GM21526 (cell line): ENCODE measurements at regions not wholly inside any gene's neighbourhood (a gene's known extent, or its start where the extent isn't known, plus 50 kb on each side); places are given as distances from the start of the nearest gene placed in this dataset.

Source experiments
- ATAC-seq: cut with Tn5 transposase; IDR thresholded peaks from one replicate; pipeline ENCODE4 v1.9.1; 2021; ENCODE audit warnings: moderate library complexity; ENCODE audit not compliant: unreplicated experiment, low FRiP score

- ATAC-seq = no peak
Measured at GRCh38 chr13:89733829-89734228, 1613.7 kb upstream of the MIR17HG start.

GRCh38 chr13:89737051-89737450 is 1610.4 kb upstream of the MIR17HG start:
- ATAC-seq = no peak

GRCh38 chr13:89738072-89738471 is 1609.4 kb upstream of the MIR17HG start:
- no peak for ATAC-seq

- no peak for ATAC-seq
Measured at GRCh38 chr13:89740994-89741685, 1606.3 kb upstream of the MIR17HG start.

- ATAC-seq = no peak
Measured at GRCh38 chr13:89746554-89746953, 1600.9 kb upstream of the MIR17HG start.

GRCh38 chr13:89748716-89749115 is 1598.8 kb upstream of the MIR17HG start:
- no peak for ATAC-seq

- ATAC-seq = no peak
Measured at GRCh38 chr13:89749888-89750287, 1597.6 kb upstream of the MIR17HG start.

- ATAC-seq = no peak
Measured at GRCh38 chr13:89750371-89750770, 1597.1 kb upstream of the MIR17HG start.

GRCh38 chr13:89751432-89751930 is 1596.0 kb upstream of the MIR17HG start:
- no peak for ATAC-seq

- no peak for ATAC-seq
Measured at GRCh38 chr13:89752394-89752793, 1595.1 kb upstream of the MIR17HG start.

- ATAC-seq = no peak
Measured at GRCh38 chr13:89755729-89756492, 1591.6 kb upstream of the MIR17HG start.

- ATAC-seq = no peak
Measured at GRCh38 chr13:89763005-89763404, 1584.5 kb upstream of the MIR17HG start.

- ATAC-seq = no peak
Measured at GRCh38 chr13:89783221-89783755, 1564.2 kb upstream of the MIR17HG start.

- no peak for ATAC-seq
Measured at GRCh38 chr13:89784161-89784809, 1563.2 kb upstream of the MIR17HG start.

GRCh38 chr13:89786531-89786930 is 1561.0 kb upstream of the MIR17HG start:
- no peak for ATAC-seq

- no peak for ATAC-seq
Measured at GRCh38 chr13:89790696-89791095, 1556.8 kb upstream of the MIR17HG start.

- no peak for ATAC-seq
Measured at GRCh38 chr13:89791971-89792630, 1555.4 kb upstream of the MIR17HG start.

GRCh38 chr13:89796196-89796595 is 1551.3 kb upstream of the MIR17HG start:
- ATAC-seq = no peak

- ATAC-seq = no peak
Measured at GRCh38 chr13:89803839-89804238, 1543.6 kb upstream of the MIR17HG start.

- no peak for ATAC-seq
Measured at GRCh38 chr13:89806594-89806993, 1540.9 kb upstream of the MIR17HG start.

GRCh38 chr13:89812856-89813255 is 1534.6 kb upstream of the MIR17HG start:
- no peak for ATAC-seq
